Activated T-helper 1 cell treated with anti-CD3 and anti-CD28 coated beads, Interleukin-2, amount 50 U/mL, for 16 hours (primary cell): ENCODE measurements at regions not wholly inside any gene's neighbourhood (a gene's known extent, or its start where the extent isn't known, plus 50 kb on each side); places are given as distances from the start of the nearest gene placed in this dataset.

Experiments used
- DNase-seq, 2 donors: peaks; one replicate each; pipeline ENCODE4 v3.0.0-alpha.2; 2020; ENCODE audit warnings: low read depth in 1 of 2, low spot score in 1 of 2

DNA sequence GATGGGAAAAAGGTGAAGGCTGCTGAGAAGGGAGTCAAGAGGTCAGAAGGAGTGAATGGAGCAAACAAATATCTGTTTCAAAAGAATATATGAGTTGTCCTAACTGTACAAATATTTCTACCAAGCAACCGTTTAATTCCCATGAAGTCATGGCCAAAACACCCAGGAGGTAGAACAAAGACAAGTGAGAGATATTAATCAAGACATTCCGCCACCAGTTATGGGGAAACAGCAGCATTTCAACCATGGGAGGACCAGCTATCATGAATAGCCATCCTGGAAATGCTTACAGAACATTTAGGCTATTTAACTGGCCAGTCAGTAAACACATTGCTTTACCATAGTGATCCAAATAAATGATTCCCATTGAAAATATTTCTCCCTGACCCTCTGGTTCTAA, 396.3 kb downstream of the IRS1 start:
- DNase-seq = no peak

DNA sequence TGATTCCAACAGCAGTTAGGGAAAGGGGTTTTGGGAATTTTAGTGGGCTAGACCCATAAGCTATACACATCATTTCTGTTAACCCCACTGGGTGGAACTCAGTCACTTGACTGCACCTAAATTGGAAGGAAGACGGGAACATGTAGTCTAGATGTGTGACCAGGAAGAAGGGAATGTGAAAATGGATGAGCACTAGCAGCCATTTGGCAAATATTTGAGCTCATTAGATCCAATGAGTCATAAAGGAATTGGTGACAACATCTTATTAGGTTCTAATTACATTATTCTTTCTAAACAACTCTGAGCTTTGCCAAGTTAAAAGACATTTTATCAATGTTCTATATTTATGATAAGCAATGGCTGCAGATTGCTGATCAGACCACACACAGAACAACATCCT, 400.6 kb downstream of the IRS1 start:
- DNase-seq = no peak

DNA sequence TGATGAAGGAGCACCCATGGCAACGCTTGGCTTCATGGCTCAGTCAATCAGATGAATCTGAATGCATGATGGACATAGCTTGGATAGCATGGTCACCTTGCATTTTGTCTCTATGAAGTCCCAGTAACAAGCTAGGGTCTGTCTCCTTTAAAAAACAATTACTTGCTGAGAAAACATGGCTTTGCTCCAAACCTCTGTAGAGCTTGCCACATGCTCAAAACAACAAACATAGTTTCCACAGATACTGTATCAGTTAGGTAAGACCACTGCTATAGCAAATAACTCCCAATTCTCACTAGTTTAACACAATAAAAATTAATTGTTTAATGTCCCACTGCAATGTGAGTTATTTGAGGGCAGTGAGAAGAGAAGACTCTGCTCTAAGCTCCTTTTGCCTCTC, 401.0 kb downstream of the IRS1 start:
- DNase-seq = no peak

DNA sequence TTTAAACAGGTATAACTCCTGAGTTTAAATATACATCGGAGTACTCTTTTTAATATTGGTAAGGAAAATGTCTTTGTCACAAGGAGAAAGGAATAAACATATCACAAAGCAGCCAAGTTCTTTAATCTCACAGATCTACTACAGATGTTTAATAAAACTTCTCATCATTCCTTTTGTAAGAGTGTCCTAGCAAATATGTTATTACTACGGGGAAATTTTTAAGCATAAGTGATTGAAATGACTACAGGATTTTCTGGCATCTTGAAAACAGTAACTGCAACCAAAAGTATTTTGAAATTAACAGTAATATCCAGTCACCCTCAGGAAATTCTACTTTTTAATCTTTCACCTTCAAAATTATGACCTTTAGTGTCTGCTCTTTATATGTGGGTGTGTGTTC, 403.1 kb downstream of the IRS1 start:
- no peak for DNase-seq

DNA sequence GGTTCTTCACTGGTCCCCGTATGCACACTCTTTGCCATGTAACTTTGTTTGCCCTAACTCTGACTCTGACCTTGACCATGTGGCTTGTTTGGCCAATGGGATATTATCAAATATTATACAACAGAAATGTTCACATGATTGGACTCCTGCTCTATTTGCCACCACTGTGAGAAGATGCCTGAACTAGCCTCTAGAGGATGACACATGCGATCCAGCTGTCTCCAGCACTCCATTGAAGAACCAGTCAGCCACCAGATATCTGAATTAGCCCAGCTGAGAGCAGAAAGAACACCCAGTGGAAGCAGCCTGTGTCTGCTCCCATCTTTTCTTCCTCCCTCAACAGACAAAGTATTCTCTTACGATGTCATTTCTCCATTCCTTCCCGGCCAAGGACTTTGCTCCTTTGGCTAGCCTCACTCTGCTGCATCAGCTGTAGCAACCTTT, 412.1 kb downstream of the IRS1 start:
- DNase-seq = no peak

DNA sequence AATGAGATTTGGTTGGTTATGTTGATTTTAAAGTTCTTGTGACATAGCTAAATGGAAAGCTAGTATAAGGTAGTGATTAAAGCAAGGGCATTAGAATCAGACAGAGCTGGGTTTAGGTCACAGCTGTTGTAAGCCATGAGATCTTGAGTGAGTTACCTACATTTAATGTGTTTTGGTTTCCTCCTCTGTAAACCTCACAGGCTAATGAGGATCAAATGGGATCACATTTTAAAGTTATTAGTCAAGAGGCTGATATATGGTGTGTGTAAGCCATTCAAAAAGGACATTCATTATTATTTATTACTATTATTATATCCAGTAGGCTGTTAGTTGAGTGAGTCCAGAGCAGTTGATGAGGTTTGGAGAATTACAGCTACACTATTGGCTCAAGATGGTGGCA, 416.2 kb downstream of the IRS1 start:
- DNase-seq = no peak

DNA sequence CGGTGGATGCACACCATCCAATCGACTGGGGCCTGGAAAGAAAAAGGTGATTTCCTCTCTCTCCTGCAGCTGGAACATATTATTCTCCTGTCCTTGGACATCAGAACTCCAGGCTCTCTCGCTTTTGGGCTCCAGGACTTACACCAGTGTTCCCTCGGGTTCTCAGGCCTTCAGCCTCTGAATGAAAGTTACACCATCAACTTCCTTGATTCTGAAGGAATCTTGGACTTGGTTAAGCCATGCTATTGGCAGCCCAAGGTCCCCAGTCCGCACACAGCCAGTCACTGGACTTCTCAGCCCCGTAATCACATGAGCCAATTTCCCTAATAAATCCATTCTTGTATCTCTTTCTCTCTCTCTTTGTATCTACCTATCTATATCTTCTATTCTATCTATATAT, 418.9 kb downstream of the IRS1 start:
- no peak for DNase-seq

DNA sequence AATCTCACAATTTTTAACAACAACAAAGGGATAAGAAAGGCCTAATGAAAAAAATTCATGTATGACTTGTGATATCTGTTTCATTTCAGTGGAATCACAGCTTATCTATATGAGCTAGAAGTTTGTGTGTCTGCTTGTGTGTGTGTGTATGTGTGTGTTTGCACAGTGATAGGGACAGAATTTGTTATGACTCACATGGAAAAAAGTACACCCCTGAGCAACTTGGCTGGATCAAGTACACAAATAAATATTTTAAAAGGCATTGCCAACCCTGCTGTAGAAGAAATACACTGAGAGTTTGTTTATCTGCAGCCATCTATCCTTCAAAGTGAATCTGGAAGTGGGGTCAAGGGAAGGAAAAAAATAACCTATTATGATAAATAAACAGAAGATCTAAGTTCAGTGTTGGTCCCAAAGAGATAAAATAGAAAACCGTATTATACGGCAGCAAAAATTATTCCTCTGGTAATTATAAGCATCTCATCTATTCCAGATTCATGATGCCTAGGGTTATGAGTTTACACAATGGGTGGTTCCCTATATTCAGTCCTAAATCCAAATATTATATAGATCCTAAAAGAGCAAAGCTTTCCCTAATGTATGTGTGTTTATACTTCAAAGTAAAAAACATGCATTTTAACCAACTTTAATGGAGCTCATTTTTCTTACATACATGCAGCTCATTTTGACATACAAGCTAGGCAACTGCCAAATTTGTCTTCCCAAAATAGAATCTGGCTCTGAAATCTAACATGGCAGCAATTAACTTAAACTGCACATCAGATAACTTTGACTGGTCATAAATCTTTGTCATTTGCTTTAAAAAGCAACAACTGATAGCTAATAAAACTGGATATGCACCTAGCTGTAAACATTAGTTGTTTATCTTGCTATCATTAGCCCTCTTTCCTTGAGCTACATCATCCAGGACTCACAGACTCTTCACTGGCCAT, 420.6 kb downstream of the IRS1 start:
- no peak for DNase-seq

DNA sequence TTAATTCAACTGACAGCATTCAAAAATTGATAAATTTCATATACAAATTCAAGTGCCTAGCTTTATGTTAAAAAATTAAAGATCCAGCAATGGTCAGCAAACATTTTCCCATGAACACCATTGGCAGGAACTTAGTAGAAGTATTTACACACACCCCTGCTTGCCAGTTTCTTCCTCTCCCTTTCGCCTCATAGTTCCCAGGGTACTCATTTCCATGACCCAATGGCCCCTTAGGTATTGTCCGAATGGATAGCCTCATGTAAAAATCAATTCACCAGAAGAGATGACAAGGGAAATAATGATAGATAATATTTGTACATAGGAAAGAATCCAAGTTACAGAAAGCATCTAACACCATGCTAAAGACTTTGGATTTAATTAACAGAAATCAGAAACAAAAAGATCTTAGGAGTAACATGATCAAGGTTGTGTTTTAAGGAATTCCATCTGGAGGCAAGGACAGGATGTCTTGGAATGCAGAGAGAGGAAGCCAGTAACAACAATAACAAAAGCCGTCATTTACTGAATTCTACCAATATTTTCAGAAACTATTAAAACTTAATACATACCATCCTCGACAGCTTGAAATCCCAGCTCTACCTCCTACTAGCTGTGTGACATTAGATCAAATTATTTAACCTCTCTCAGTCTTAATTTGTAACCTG, 423.0 kb downstream of the IRS1 start:
- DNase-seq = no peak

DNA sequence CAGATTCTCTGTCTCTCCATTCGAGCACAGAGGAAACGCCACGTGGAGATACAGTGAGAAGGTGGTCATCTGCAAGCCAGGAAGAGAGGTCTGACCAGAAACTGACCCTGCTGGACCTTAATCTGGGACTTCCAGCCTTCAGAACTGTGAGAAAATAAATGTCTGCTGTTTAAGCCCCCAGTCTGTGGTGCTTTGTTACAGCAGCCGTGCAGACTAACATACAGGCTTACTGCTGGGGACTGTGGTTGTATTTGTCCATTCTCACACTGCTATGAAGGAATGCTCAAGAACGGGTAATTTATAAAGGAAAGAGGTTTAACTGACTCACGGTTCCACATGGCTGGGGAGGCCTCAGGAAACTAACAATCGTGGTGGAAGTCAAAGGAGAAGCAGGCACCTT, 432.7 kb downstream of the IRS1 start:
- DNase-seq = no peak

DNA sequence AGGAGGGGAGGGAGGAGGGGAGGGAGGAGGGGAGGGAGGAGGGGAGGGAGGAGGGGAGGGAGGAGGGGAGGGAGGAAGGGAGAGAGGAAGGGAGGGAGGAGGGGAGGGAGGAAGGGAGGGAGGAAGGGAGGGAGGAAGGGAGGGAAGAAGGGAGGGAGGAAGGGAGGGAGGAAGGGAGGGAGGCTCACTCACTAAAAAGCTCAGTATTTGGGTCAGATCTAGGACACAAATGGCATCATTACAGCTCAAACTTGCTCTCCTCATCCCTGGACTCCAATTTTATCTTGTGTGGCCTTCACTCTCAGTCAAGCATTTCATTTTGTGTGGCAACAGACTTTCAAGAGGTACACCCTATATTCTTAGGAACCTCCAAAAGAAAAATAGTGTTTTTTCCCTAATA, 435.4 kb downstream of the IRS1 start:
- DNase-seq = no peak

DNA sequence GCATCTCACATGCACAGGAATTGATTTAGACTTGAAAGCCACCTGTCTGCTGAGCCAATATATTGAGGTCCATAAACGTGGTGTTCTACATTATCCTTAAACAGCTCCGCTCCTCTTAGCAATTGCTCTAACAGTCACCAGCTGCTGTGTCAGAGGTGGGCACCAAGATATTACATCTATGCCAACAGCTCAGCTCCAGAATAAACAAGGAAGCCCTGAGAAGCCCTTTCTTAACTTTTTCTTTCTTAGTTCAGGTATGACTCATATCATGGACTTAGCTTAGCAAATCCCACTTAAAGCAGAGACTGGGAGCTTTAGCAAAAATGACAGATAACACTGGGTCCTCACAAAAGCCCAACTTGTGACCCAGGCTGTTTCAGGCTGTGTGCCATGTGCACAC, 436.6 kb downstream of the IRS1 start:
- DNase-seq = no peak

DNA sequence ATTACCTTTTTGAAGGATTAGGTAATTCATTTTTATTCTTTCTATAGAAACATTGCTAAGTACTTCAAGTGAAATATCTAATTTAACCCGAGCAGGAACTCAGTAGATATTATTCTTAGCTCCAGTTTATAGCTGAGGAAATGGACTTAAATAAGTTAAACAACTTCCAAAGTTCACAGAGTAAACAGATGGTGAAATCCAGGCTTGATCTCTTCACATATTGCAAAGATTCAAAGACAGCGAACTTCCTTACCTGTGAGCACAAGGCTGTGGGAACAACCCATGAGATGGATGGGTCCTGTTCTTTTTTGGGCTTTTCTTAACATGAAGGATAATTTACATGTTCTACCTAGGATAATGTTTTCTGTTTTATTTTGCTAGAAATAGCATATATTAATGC, 439.0 kb downstream of the IRS1 start:
- no peak for DNase-seq

DNA sequence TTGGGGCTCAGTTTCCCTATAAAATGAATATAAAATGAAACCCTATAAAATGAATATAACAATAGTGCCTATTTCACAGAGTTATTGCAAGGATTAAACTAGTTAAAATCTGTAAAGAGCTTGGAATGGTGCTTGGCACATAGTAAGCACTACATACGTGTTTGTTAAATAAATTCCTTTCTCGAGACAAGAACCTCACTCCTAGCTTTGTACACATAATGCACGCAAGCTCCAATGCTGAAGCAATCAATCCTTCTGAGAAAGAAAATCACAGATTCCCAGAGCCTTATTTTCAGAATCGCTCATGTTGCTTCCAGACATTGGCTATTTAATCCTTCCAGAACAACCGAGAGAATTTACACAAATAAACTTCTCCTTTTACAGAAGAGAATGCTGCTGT, 440.9 kb downstream of the IRS1 start:
- no peak for DNase-seq

DNA sequence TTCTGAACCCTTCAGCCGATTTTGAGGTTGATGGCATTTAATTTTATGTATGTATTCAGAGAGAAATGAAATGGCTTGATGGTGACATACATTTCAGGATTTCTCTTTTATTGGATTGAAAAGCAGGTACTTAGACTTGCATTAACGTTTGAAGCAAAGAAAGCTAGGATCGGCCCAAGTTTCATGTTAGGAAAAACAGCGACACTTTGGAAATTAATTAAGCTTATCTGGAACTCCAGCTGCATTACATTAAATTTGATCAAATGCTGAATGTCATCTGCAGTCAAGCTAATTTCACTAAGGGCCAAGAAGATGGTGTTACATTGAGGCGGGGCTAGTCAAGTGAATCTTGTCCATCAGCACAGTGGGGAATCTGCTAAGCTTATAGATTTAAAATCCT, 441.8 kb downstream of the IRS1 start:
- DNase-seq = no peak

DNA sequence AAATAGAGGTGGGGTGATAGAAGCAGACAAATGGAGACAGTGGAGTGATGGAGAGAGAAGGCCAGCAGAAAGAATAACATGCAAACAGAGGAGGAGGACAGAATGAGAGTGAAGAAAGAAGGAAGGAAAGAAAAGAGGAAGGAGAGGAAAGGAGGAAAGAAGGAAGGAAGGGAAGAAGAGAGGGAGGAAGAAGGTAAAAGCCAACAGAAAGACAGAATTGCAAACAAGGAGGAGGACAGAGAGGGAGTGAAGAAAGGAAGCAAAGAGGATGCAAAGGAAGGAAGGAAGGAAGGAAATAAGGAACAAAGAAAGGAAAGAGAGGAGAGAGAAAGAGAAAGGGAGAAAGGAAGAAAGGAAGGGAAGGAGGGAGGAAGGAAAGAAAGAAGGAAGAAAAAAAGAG, 444.0 kb downstream of the IRS1 start:
- DNase-seq = no peak

DNA sequence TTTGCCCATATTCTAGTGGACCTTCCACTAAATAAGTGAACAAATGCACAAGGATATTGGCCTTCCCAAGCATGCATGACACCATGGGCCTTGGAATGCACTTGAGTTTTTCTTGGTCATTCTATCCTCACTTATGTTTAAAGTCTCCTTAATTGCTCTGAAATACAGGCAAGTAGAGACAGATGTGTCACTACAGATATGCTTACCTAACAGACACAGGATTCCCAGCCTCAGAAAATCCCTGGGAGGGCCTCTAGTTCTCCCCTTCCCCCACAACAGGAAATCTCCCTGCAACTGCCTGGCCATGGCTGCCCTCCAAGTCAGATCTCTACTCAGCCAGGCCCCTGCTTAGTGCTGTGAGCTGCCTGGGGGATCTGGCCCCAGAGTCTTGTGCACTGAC, 445.2 kb downstream of the IRS1 start:
- DNase-seq = no peak

DNA sequence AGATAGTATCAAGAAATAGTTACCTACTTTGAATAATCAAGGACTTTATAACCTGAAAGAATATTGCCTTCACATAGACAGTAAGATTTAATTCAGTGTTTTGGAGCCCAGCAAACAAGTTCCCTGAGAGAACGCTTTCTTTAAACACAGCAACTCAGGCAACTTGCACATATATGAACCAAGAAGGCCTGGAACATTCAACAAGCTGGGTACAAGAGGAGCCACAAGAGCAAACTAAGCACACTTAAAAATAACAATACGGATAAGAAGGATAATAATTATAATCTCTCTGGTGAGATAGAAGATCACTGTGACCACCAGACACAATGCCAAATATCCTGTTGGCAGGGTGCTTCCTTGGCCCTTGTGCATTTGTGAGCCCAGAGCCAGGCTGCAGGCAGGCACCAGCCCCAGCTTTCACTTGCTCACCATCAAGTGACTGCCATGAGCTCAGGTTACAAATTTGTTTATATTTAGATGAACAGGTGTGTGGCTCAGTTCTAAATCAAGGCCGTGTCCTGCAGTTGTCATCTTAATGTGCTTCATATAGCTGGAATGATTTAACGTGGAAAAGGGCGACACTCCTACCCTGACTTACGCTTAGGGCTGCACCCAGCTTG, 446.6 kb downstream of the IRS1 start:
- DNase-seq = no peak

DNA sequence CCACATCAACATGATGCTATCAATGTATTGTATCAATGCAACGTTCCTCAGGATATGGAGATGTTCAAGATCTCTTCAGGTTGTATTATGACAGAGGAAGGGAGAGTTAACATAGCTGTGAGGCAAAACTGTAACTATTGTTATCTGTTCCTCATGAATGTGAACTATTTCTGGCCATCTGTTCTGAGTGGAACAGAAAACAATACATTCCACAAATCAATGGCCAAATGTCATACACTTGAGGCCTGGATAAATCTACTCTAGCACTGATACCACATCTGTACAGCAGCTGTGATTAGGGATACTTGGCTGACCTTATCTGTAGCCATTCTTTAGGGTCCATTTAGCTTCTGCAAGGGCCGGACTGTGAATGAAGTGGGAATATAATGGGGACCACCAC, 447.9 kb downstream of the IRS1 start:
- DNase-seq = no peak

DNA sequence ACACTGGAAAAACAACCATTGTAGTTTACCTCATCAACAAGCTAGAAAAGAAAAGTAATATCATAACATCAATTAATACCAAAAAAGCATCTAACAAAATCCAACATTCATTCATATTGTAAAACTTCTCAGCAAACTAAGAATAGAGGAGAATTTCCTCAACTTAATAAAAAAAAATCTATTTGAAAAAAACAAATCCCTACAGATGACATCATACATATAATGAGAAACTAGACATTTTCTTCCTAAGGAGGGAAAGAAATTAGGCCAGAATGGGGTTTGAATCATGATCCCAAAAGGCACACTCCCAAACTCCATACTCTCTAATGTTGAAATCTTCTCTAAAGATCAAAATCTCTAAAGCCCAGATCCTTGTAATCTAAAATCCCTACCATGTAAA, 460.0 kb downstream of the IRS1 start:
- no peak for DNase-seq

DNA sequence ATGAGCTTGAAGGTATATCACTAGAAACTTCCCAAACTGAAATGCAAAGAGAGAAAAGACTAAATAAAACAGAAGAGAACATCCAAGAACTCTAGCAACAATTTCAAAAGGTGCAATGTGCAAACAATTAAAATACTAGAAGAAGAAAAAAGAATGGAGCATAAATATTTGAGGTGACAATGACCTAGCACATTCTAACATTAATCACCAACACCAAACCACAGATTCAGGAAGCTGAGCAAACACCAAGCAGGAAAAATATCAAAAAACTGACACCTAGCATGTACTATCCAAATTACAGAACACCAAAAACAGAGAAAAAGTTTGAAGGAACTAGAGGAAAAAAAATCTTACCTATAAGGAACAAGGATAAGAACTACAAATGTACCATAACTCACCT, 460.8 kb downstream of the IRS1 start:
- DNase-seq = no peak

DNA sequence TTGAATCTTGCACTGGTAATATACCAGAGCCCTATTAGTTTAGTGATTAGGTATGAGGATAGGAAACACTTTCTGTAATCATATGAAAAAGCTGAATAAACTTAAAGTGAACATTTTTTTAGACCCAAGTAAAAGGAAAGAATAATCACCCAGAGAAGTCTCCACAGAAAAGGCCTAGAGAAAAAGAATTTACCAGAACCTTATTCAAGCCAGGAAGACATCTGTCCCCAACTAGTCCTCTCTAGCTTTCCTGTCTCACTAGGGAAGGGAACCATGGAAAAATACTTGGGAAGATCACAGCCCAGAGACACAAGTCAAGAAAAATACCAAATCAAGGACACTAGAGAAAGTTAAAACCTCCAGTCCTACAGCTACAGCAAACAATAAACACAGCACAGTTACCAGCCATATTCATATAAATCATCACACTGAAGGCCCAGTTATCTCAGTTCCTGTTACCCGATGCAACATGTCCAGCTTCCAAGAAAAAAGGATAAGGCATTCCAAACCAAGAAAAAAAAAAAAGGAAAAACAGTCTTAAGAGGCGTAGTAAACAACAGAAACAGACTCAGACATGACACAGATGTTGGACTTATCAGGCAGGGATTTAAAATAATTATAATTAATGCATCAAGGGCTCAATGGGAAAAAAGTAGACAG, 461.5 kb downstream of the IRS1 start:
- DNase-seq = no peak
